HG03354 (cell line): ENCODE measurements at regions not wholly inside any gene's neighbourhood (a gene's known extent, or its start where the extent isn't known, plus 50 kb on each side); places are given as distances from the start of the nearest gene placed in this dataset.

Experiments used
- ATAC-seq: cut with Tn5 transposase; IDR thresholded peaks from one replicate; pipeline ENCODE4 v1.9.1; 2021; ENCODE audit warnings: mild to moderate bottlenecking; ENCODE audit not compliant: unreplicated experiment, poor library complexity, severe bottlenecking

DNA sequence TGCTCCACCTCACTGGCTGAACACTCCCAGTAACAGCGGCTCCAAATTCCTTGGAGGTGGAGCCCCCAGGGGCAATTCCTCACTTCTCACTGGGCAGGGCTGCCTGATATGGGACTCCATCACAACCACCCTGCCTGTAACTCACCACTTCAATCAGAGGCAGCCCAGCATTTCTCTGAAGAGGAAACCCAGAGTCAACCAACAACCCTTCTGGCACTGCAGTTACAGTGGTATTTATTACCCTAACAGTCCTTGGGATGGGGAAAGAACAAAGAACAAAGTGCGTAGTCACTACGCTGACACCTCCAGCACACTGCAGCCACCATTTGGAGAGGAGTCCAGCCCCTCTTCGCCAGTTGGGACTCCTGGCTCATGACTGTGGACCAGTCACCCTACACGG is 85.7 kb upstream of the GALNT13 start:
- ATAC-seq = no peak

DNA sequence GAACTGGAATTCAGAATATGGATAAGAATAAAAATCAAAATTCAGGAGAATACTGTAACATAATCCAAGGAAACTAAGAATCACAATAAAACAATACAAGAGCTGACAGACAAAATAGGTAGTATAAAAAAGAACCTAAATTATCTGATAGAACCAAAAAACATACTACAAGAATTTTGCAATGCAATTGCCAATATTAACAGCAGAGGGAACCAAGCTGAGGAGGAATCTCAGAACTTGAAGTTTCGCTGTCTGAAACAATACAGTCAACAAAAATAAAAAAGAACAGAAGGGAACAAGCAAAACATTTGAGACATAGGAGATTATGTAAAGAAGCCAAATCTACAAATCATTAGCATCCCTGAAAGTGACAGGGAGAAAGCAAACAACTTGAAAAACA is 84.1 kb upstream of the GALNT13 start:
- ATAC-seq = no peak

DNA sequence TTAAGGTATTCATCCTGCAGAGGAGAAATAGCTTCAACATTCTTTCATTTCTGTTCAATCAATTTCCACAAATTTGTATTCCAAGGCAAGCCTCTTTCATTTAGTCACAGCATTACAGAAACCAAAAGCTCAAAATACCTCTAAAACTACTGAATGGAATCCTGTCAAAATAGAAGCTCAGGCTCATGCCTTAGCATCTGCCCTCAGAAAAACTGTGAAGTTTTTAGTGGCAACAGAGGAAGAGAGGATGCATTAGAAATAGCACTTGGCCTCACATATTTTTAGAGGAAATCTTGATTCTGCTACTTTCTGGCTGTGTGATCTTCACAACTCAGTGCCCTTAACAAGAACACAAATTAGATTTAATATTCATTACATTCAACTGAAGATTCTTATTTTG is 69.1 kb upstream of the GALNT13 start:
- ATAC-seq = no peak

DNA sequence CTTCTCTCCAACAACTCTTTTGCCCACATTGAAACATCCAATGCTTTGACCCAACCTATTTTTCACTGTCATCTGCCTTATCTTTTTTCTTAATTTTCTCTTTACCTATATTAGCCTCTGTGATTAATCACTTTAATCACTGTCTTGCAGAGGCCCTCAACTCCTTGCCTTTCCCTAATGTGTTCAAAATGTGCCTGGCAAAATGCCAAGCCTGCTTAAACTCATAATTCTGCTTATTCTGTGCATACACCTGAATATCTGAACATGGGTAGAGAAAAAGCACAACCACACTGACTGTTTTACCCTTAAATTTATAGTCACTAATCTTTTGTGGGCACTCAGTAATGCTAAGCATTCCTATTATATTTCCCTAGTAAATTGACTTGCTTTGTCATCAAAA is 63.0 kb upstream of the GALNT13 start:
- no peak for ATAC-seq

DNA sequence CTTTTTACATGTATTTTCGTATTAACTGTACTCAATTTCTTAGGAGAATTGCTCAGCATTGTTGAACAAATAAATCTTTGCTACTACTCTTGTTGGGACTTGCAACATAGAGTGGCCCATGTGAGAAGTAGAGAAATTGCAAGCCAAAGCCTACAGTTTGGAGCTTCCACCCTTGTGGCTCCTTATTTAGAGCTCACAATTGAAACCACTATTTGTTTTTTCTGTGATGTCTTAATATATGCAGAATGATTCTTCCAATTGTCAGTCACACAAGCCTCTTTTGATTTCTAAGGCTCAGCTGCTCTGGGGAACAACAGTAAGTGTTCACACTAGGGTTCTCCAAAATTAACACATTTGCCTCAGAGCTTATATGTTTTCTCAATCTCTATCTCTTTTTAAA is 60.2 kb upstream of the GALNT13 start:
- no peak for ATAC-seq

DNA sequence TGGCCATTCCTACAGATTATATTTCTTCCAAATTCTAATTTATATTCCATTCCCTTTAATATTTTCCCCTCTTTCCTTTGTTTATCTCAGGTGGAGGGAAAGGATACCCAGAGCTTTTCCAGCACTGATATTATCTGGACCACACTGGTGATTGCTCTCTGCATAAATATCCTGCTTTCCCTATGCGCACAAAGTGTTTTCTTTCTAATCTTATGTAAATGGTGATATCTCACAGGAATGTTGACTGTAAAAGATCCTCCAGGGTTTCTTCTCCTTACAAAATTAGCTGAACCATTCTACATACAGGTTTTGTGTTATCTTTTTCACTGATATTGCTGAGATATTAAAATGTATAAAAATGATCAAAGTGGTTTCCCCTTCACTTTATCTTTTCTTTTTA is 59.1 kb upstream of the GALNT13 start:
- no peak for ATAC-seq

DNA sequence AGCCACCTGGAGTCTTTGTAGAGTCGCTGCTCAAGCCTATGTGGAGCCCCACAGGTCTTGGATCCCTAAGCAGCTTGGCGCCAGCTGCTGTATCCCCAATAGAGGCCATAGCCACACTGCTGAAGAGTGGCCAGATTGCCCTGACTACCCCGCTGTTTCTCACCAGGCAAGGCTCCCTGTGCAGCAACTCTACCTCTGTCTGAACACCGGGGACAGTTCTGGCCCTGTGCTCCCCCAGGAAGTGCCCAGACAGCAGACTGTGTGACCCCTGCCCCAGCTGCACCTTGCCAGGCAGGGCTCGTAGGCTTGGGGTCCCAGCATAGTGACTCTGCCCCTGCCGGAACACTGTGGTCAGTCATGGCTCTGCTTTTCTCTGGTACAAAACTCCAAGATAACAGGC is 53.5 kb upstream of the GALNT13 start:
- no peak for ATAC-seq

DNA sequence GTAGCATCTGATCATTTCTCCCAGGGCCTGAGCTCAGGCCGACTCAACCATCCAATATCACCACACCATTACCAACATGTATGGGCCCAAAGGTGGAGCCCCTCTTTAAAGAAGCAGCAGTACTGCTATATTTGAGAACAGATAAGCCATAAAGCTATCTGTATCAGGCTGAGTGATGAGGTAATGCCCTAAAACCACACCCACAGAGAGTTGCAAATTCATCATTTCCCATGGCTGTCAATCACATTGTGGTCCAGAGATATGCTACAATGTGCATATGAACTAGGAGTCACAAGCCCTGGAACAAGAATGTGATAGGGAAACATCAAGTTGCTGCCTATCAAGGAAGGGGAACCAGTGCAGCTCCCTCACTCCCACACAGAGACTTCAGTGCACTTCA is 52.6 kb upstream of the GALNT13 start:
- ATAC-seq = no peak

DNA sequence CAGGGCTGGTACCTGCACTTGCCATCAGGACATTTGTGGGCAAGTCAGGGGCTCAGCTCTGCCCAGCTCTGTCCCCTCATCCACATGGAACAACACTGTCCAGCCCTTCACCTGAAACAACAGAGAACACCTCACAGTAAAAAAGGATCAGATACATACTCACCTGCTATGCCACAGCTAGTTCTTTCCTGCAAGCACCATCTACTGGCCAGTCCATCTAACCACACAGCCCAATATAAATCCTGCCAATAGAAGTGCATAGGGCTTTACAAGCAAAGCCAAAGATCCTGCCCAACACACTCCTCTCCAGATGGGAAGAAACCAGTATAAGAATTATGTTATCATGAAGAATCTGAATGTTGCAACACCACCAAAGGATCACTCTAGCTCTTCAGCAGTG is 52.2 kb upstream of the GALNT13 start:
- ATAC-seq = no peak
